OCI-LY3 (cell line): ENCODE measurements at regions not wholly inside any gene's neighbourhood (a gene's known extent, or its start where the extent isn't known, plus 50 kb on each side); places are given as distances from the start of the nearest gene placed in this dataset.

Experiments
- H2AFZ ChIP-seq: fragments of 200-600, 300-600 bp; shearing (Covaris generic); 2 replicates; pipeline ENCODE4 v1.6.0; 2014; ENCODE audit warnings: antibody characterized with exemption, low read depth, low read length
- H3K27ac ChIP-seq: fragments of 200-600, 300-600 bp; sonication (generic); 2 replicates; pipeline ENCODE4 v1.5.1; 2014; ENCODE audit warnings: mild to moderate bottlenecking, low read length, moderate library complexity, mixed read lengths
- H3K27me3 ChIP-seq: fragments of 200-600, 300-600 bp; sonication (generic); 2 replicates; pipeline ENCODE4 v1.6.1; 2014; ENCODE audit warnings: low read depth, low read length, mixed read lengths
- H3K36me3 ChIP-seq: fragments of 200-600, 300-600 bp; sonication (generic); replicated peaks from 2 replicates; pipeline ENCODE3; 2014; ENCODE audit warnings: low read depth, low read length, mixed read lengths
- H3K4me1 ChIP-seq: fragments of 300-600, 200-600 bp; sonication (generic); 2 replicates; pipeline ENCODE4 v1.6.1; 2014; ENCODE audit warnings: low read length, mixed read lengths
- H3K4me2 ChIP-seq: fragments of 200-600, 300-600 bp; sonication (generic); 2 replicates; pipeline ENCODE4 v1.6.1; 2014; ENCODE audit warnings: low read length, mixed read lengths
- H3K4me3 ChIP-seq: fragments of 300-600, 200-600 bp; sonication (generic); 2 replicates; pipeline ENCODE4 v1.5.1; 2014; ENCODE audit warnings: antibody characterized with exemption, mild to moderate bottlenecking, low read length, moderate library complexity
- H3K79me2 ChIP-seq: fragments of 300-600, 200-600 bp; shearing (Covaris generic); 2 replicates; pipeline ENCODE4 v1.6.1; 2014; ENCODE audit warnings: mild to moderate bottlenecking, low read length, mixed read lengths
- H3K9ac ChIP-seq: fragments of 300-600, 200-600 bp; shearing (Covaris generic); 2 replicates; pipeline ENCODE4 v1.6.0; 2014; ENCODE audit warnings: mild to moderate bottlenecking, low read length, moderate library complexity
- H3K9me3 ChIP-seq: fragments of 200-600, 300-600 bp; shearing (Covaris generic); 2 replicates; pipeline ENCODE4 v1.6.1; 2014; ENCODE audit warnings: low read length, mixed read lengths; ENCODE audit not compliant: insufficient read depth
- H4K20me1 ChIP-seq: fragments of 200-600, 300-600 bp; sonication (generic); 2 replicates; pipeline ENCODE4 v1.6.1; 2016; ENCODE audit warnings: low read length, mixed read lengths; ENCODE audit not compliant: insufficient read depth
- CTCF ChIP-seq: fragments of 200-600, 300-600 bp; sonication (generic); IDR thresholded peaks from 2 replicates; pipeline ENCODE4 v1.5.1; 2014; ENCODE audit warnings: antibody characterized with exemption, low read length, low read depth
- EZH2phosphoT487 ChIP-seq: fragments of 200-600 bp; shearing (Covaris generic); IDR thresholded peaks from 2 replicates; pipeline ENCODE4 v1.6.1; 2018; ENCODE audit warnings: antibody characterized with exemption, mixed run types, low read depth

DNA sequence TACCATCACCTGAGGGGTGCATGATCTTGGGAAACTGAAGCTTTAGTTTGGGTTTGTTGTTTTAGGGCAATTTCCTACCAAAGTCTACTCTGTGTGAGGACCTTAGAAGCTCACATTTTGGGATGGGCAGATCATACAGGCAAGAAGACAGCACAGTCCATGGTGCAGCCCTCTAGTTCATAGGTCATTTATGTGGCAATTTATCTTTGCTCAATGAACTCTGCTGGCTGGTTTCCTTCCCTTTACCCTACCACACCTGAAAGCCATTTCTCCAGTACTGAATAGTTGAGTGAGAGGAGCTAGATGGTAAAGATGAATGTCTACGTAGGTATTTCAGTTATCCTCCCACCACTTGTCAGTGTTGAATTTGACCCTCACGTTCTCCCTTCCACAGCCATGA lies 87.5 kb upstream of the KLF12 start:
- Histone ChIP-seq H3K4me1 (no peaks in the 10 kb centered on the region), H3K4me3 (no peak overlapping the region), H2AFZ (no peak overlapping the region), H3K9me3 (no peaks in the 10 kb centered on the region), H3K27me3 (no peaks in the 10 kb centered on the region), H3K27ac (no peak overlapping the region), H3K36me3 (no peaks in the 10 kb centered on the region), H4K20me1 (no peaks in the 10 kb centered on the region), H3K4me2 (no peak overlapping the region), H3K9ac (no peak overlapping the region), H3K79me2 (no peaks in the 10 kb centered on the region)
- no peak for TF ChIP-seq EZH2phosphoT487

- Histone ChIP-seq H3K4me2 (no peak overlapping the region), H3K4me1 (no peaks in the 10 kb centered on the region), H3K9ac (no peak overlapping the region), H3K79me2 (no peaks in the 10 kb centered on the region), H4K20me1 (no peaks in the 10 kb centered on the region), H3K27me3 (no peaks in the 10 kb centered on the region), H2AFZ (no peak overlapping the region), H3K36me3 (no peaks in the 10 kb centered on the region), H3K27ac (no peak overlapping the region), H3K9me3 (no peaks in the 10 kb centered on the region), H3K4me3 (no peak overlapping the region)
- TF ChIP-seq CTCF (no peak), EZH2phosphoT487 (no peak)
Measured at GRCh38 chr13:74219566-74219965, 85.4 kb upstream of the KLF12 start.

- peak overlapping the region; percentile 1; the same call in 1 of the 2 replicates for H2AFZ ChIP-seq
- no peaks in the 10 kb centered on the region for H3K79me2 ChIP-seq
- H3K4me2 ChIP-seq: no peak overlapping the region
- no peaks in the 10 kb centered on the region for H3K27me3 ChIP-seq
- no peaks in the 10 kb centered on the region for H3K36me3 ChIP-seq
- no peaks in the 10 kb centered on the region for H3K9me3 ChIP-seq
- H4K20me1 ChIP-seq: no peaks in the 10 kb centered on the region
- no peak overlapping the region for H3K27ac ChIP-seq
- H3K4me3 ChIP-seq: no peak overlapping the region
- H3K4me1 ChIP-seq: no peaks in the 10 kb centered on the region
- TF ChIP-seq CTCF (no peak), EZH2phosphoT487 (no peak)
- no peak overlapping the region for H3K9ac ChIP-seq
Measured at GRCh38 chr13:74218291-74218690, 84.1 kb upstream of the KLF12 start.

- peak overlapping the region; percentile 1; the same call in 1 of the 2 replicates for H2AFZ ChIP-seq
- TF ChIP-seq EZH2phosphoT487 (no peak), CTCF (no peak)
- H3K4me2 ChIP-seq: no peak overlapping the region
Measured at GRCh38 chr13:74217811-74218210, 83.6 kb upstream of the KLF12 start.

GRCh38 chr13:74215420-74215819 lies 81.2 kb upstream of the KLF12 start:
- H3K4me3 ChIP-seq: no peak overlapping the region
- H3K27ac ChIP-seq: no peak overlapping the region
- H3K4me1 ChIP-seq: no peaks in the 10 kb centered on the region
- H2AFZ ChIP-seq: no peak overlapping the region; the same call in 1 of the 2 replicates
- H4K20me1 ChIP-seq: no peaks in the 10 kb centered on the region
- H3K9ac ChIP-seq: no peak overlapping the region
- no peaks in the 10 kb centered on the region for H3K36me3 ChIP-seq
- no peaks in the 10 kb centered on the region for H3K9me3 ChIP-seq
- H3K4me2 ChIP-seq: no peak overlapping the region
- no peaks in the 10 kb centered on the region for H3K79me2 ChIP-seq
- no peak for TF ChIP-seq CTCF
- TF ChIP-seq EZH2phosphoT487: no peak
- no peaks in the 10 kb centered on the region for H3K27me3 ChIP-seq

More at GRCh38 chr13:74217811-74218210, 83.6 kb upstream of the KLF12 start:
- Histone ChIP-seq H3K4me1 (no peaks in the 10 kb centered on the region), H3K9ac (no peak overlapping the region), H3K27ac (no peak overlapping the region), H3K4me3 (no peak overlapping the region), H3K36me3 (no peaks in the 10 kb centered on the region), H3K27me3 (no peaks in the 10 kb centered on the region), H3K79me2 (no peaks in the 10 kb centered on the region), H4K20me1 (no peaks in the 10 kb centered on the region), H3K9me3 (no peaks in the 10 kb centered on the region)
